GM13977 (cell line): ENCODE measurements at regions not wholly inside any gene's neighbourhood (a gene's known extent, or its start where the extent isn't known, plus 50 kb on each side); places are given as distances from the start of the nearest gene placed in this dataset.

Source experiments
- DNase-seq: peaks from one replicate; pipeline ENCODE4 v3.0.0; 2012; ENCODE audit warnings: low spot score
- in situ Hi-C: fragments of 300-500 bp; cut with MboI; formaldehyde crosslinking; loops from one replicate; pipeline ENCODE4 v1.12.0; 2022; ENCODE audit warnings: low sequenced_read_pairs, low pct_unique_long_range_greater_than_20kb, mixed read lengths, inconsistent platforms; ENCODE audit not compliant: unreplicated experiment
- TF ChIP-seq, protein P1 (sequence below): IDR thresholded peaks from 2 replicates; pipeline ENCODE4 v1.5.1; 2012; ENCODE audit warnings: mild to moderate bottlenecking, control low read depth; ENCODE audit not compliant: insufficient read depth; ENCODE audit errors: extremely low read depth, missing control alignments

DNA sequence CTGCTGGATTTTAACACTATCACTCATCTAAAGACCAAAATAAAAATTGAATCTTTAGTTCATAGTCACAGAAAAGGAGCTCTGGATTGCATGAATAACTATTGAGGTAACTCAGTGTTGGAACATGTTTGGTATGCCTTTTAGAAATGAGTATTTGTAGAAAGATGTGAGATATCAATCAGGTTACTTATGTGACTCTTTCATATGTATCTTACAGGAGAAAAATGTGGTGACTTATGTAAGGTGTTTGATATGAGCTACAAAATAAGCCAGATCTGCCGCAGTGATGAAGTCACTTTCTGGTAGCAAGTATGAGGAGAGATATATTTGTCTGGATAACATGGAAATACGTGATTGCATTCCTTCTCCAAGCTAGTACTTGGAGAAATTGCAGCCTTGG, 1653.3 kb upstream of the PCDH7 start:
- no peak for DNase-seq
- in situ Hi-C loops: no loop called here
- TF ChIP-seq, protein P1, sequence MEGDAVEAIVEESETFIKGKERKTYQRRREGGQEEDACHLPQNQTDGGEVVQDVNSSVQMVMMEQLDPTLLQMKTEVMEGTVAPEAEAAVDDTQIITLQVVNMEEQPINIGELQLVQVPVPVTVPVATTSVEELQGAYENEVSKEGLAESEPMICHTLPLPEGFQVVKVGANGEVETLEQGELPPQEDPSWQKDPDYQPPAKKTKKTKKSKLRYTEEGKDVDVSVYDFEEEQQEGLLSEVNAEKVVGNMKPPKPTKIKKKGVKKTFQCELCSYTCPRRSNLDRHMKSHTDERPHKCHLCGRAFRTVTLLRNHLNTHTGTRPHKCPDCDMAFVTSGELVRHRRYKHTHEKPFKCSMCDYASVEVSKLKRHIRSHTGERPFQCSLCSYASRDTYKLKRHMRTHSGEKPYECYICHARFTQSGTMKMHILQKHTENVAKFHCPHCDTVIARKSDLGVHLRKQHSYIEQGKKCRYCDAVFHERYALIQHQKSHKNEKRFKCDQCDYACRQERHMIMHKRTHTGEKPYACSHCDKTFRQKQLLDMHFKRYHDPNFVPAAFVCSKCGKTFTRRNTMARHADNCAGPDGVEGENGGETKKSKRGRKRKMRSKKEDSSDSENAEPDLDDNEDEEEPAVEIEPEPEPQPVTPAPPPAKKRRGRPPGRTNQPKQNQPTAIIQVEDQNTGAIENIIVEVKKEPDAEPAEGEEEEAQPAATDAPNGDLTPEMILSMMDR: no peak

- TF ChIP-seq, protein P1: no peak
- no peak for DNase-seq
- in situ Hi-C loops: no loop called here
Measured at GRCh38 chr4:29073571-29073970, 1646.6 kb upstream of the PCDH7 start.

DNA sequence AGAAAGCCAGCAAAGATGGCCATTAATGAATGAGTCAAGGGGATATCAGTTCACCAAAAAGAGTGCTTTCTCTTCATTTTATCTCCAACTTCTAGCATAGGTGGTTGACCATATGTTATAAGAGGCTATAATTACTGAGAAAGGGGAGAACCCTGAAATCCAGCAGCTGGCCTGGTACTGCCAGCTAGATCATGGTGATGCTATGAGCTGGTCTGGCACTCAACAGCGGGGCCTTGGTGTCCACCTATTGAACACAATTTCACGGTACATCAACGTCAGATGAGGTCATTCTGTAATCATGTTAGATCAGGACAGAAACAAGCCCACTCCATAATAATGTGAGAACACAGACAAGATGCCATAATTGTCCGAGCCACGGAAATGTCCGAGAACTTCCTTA, 1644.8 kb upstream of the PCDH7 start:
- in situ Hi-C loops: no loop called here
- TF ChIP-seq, protein P1: no peak
- no peak for DNase-seq

GRCh38 chr4:29079260-29079659, 1640.9 kb upstream of the PCDH7 start:
- DNase-seq: no peak
- TF ChIP-seq, protein P1: no peak
- in situ Hi-C loops: no loop called here

GRCh38 chr4:29081234-29081955, 1638.8 kb upstream of the PCDH7 start:
- in situ Hi-C loops: no loop called here
- no peak for DNase-seq
- TF ChIP-seq, protein P1: no peak

DNA sequence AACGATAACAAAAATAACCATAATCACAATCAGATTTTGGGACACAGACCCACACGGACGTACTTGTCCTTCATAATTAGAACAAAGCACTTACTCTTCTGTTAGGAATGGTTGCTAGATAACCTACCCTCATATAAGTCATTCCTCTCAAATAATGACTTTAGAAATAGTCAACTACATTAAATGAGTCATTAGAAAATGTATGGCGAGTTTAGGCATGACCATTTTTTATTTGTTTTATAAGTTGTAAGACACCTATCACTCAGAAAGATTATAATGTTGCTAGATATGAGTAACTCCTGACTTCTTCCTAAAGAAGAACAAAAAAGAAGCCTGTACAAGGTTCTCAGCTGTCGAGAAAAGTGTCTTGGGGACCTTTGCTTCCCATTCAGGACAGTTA, 1637.5 kb upstream of the PCDH7 start:
- in situ Hi-C loops: no loop called here
- TF ChIP-seq, protein P1: no peak
- no peak for DNase-seq

DNA sequence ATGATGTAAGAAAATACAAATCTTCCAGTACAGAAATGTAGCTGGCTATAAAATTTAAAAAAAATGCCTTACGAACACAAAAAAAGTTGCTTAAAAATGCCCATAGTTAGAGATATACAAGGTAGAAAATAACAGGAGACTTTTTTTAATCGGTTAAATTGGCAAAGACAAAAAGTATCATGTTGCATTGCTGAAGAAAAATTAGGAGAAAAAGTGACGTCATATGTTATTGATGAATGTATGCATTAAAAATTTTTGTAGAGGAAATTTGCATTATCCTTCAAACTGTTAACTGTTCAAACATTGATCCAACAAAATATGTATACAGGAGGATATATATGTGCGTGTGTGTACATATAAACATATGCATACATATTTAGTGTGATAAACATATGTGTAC, 1634.4 kb upstream of the PCDH7 start:
- TF ChIP-seq, protein P1: no peak
- in situ Hi-C loops: no loop called here
- DNase-seq: no peak
